ENCODE measurements at regions not wholly inside any gene's neighbourhood (a gene's known extent, or its start where the extent isn't known, plus 50 kb on each side); places are given as distances from the start of the nearest gene placed in this dataset.

DNA sequence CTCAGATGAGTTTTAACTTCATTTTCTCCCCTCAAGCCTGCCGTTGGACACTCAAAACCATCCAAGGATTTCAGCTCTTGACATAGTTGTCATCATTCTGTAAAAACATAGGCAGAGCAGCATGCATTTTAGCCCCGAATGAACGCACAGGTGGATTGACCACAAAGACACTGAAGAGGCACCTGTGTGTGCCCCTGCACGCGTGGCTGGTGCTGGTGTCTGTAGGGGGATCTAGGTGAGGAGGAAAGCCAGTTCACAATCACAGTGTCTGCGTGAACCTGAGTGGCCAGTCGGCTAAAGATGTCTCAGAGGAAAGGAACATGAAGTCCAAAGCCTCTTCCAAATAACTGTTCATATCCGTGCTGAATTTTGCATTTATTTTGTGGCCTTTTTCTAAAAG lies 309.2 kb downstream of the QKI start:
- no peaks in the 10 kb centered on the region for H3K4me1 Mint-ChIP-seq (ENCODE audit: insufficient read depth, unreplicated experiment)
- BruUV-seq (replicated peaks) = no TSS peak
- intact Hi-C loops (cut with micrococcal nuclease) = no loop called here
- CTCF ChIA-PET = no interaction called here
- no peak overlapping the region for H3K27ac Mint-ChIP-seq (ENCODE audit: low read depth, unreplicated experiment)
- no peak for DNase-seq (ENCODE audit: unreplicated experiment)
- no peak overlapping the region for H3K4me3 Mint-ChIP-seq (ENCODE audit: unreplicated experiment)
- H3K27me3 Mint-ChIP-seq (ENCODE audit: insufficient read depth, unreplicated experiment) = no peaks in the 10 kb centered on the region
- POLR2A ChIA-PET = interaction anchor here (0.6 kb wide), 1 partner anchor 832 kb away, joined by 3 read pairs; no protein-coding TSS in a partner anchor
- no peaks in the 10 kb centered on the region for H3K9me3 Mint-ChIP-seq (ENCODE audit: unreplicated experiment)
- H3K36me3 Mint-ChIP-seq (ENCODE audit: insufficient read depth, unreplicated experiment) = no peaks in the 10 kb centered on the region
- TF ChIP-seq, protein P1, sequence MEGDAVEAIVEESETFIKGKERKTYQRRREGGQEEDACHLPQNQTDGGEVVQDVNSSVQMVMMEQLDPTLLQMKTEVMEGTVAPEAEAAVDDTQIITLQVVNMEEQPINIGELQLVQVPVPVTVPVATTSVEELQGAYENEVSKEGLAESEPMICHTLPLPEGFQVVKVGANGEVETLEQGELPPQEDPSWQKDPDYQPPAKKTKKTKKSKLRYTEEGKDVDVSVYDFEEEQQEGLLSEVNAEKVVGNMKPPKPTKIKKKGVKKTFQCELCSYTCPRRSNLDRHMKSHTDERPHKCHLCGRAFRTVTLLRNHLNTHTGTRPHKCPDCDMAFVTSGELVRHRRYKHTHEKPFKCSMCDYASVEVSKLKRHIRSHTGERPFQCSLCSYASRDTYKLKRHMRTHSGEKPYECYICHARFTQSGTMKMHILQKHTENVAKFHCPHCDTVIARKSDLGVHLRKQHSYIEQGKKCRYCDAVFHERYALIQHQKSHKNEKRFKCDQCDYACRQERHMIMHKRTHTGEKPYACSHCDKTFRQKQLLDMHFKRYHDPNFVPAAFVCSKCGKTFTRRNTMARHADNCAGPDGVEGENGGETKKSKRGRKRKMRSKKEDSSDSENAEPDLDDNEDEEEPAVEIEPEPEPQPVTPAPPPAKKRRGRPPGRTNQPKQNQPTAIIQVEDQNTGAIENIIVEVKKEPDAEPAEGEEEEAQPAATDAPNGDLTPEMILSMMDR (IDR thresholded peaks at IDR 0.05; ENCODE audit: unreplicated experiment) = no peak

DNA sequence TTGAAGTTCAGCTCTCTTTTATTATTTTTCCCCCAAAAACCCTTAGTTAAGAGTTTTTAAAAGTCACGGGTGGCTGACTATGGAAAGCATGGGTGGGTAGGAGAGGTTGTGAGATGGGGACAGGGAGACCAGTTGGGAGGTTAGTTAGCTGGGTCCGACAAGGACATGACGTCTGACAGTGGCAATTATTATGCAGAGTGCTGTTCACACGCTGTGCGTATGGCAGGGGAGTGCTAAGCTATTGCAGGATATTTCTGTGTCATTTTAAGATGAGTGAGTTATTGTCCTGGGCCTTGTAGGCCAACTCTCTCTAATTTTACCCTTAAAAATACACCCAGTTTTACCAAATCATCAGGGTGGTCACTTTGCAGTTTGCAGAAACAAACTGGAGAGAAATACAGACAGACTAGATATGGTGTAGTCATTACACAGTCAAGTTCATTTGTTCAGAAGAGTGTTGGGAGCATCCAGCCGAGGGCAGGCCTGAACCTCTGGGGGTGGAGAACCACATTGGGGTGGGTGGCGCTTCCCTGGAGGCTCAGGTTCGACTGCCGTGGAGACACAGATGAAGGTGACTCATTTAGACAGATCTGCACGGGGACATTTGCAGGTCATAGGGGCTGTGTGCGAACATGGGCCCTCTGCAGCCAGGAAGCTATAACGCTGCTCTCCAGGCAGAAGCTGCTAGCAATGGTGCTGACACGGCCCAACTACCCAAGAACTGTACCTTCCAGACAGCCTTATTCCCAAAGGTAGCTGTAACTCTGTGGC lies 307.6 kb downstream of the QKI start:
- ChIA-PET CTCF (no interaction called here), POLR2A (no interaction called here)
- H3K4me3 Mint-ChIP-seq (ENCODE audit: unreplicated experiment) = no peak overlapping the region
- no peak for DNase-seq (ENCODE audit: unreplicated experiment)
- intact Hi-C loops (cut with micrococcal nuclease) = no loop called here
- BruUV-seq (replicated peaks) = no TSS peak
- TF ChIP-seq, protein P1 (IDR thresholded peaks at IDR 0.05; ENCODE audit: unreplicated experiment) = no peak
- no peaks in the 10 kb centered on the region for H3K9me3 Mint-ChIP-seq (ENCODE audit: unreplicated experiment)
- H3K36me3 Mint-ChIP-seq (ENCODE audit: insufficient read depth, unreplicated experiment) = peaks cover 3% of the 10 kb centered on the region
- H3K4me1 Mint-ChIP-seq (ENCODE audit: insufficient read depth, unreplicated experiment) = no peaks in the 10 kb centered on the region
- H3K27ac Mint-ChIP-seq (ENCODE audit: low read depth, unreplicated experiment) = no peak overlapping the region
- no peaks in the 10 kb centered on the region for H3K27me3 Mint-ChIP-seq (ENCODE audit: insufficient read depth, unreplicated experiment)

DNA sequence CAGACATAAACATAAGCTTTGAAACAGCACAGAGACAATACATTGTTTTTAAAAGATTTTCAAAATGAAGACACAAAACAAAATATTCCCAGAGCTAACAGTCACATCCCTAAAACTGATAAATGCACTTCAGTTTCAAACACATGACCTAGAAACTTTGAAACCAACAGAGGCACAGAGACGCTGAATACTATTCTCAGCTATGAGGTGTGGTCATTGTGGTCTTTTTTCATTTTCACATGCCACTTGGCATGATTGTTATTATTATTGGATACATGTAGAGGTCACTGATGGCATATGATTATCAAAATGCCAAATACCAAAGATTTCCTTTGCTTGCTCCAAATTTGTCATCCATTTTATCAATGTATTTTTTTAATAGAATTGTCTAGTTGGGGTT lies 306.9 kb downstream of the QKI start:
- ChIA-PET POLR2A (no interaction called here), CTCF (interaction anchor here (1.1 kb wide), 1 partner anchor 13 kb away, joined by 3 read pairs; no protein-coding TSS in a partner anchor)
- TF ChIP-seq, protein P1 (IDR thresholded peaks at IDR 0.05; ENCODE audit: unreplicated experiment) = no peak
- no peaks in the 10 kb centered on the region for H3K4me1 Mint-ChIP-seq (ENCODE audit: insufficient read depth, unreplicated experiment)
- H3K36me3 Mint-ChIP-seq (ENCODE audit: insufficient read depth, unreplicated experiment) = peaks cover 6% of the 10 kb centered on the region
- H3K27ac Mint-ChIP-seq (ENCODE audit: low read depth, unreplicated experiment) = no peak overlapping the region
- intact Hi-C loops (cut with micrococcal nuclease) = no loop called here
- no peak overlapping the region for H3K4me3 Mint-ChIP-seq (ENCODE audit: unreplicated experiment)
- no peaks in the 10 kb centered on the region for H3K27me3 Mint-ChIP-seq (ENCODE audit: insufficient read depth, unreplicated experiment)
- BruUV-seq (replicated peaks) = no TSS peak
- no peaks in the 10 kb centered on the region for H3K9me3 Mint-ChIP-seq (ENCODE audit: unreplicated experiment)
- no peak for DNase-seq (ENCODE audit: unreplicated experiment)

DNA sequence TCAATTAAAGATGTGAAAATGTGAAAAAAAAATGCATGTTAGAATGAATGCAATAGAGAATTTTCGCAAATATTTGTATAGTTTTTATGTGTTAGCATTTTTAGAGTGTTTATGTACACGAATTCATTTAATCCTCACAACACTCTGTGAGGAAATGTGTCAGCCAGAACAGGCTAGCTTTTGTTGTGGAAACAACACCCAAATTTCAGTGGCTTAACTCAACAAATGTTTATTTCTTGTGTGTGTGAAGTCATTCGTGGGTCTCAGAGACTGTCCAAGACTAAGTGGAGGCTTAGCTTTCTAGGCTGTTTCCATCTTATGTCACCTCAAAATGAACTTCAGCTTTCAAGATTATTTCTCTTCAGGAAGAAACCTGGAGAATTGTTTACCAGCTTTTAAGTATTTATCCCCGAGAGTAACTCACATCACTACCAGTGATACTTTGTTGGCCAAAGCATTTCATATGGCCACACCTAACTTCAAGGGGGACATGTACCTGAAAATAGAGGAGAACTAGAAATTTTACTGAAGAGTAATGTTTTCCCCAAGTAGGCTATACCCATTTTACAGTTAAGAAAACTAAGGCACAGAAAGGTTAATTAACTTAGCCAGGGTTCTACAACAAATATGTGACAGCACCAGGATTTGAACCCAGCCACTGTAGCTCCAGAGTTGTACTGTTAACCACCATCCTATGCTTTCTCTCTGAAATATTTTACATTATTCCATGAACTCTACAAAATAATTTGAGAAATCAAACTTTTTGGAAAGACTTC lies 306.1 kb downstream of the QKI start:
- CTCF ChIA-PET = interaction anchor here (1.1 kb wide), 1 partner anchor 12 kb away, joined by 3 read pairs; no protein-coding TSS in a partner anchor
- no peaks in the 10 kb centered on the region for H3K9me3 Mint-ChIP-seq (ENCODE audit: unreplicated experiment)
- no peaks in the 10 kb centered on the region for H3K4me1 Mint-ChIP-seq (ENCODE audit: insufficient read depth, unreplicated experiment)
- BruUV-seq (replicated peaks) = no TSS peak
- H3K27me3 Mint-ChIP-seq (ENCODE audit: insufficient read depth, unreplicated experiment) = no peaks in the 10 kb centered on the region
- intact Hi-C loops (cut with micrococcal nuclease) = no loop called here
- POLR2A ChIA-PET = no interaction called here
- no peak overlapping the region for H3K4me3 Mint-ChIP-seq (ENCODE audit: unreplicated experiment)
- TF ChIP-seq, protein P1 (IDR thresholded peaks at IDR 0.05; ENCODE audit: unreplicated experiment) = no peak
- H3K27ac Mint-ChIP-seq (ENCODE audit: low read depth, unreplicated experiment) = no peak overlapping the region
- peaks cover 6% of the 10 kb centered on the region for H3K36me3 Mint-ChIP-seq (ENCODE audit: insufficient read depth, unreplicated experiment)
- DNase-seq (ENCODE audit: unreplicated experiment) = no peak
